ENCODE measurements at regions not wholly inside any gene's neighbourhood (a gene's known extent, or its start where the extent isn't known, plus 50 kb on each side); places are given as distances from the start of the nearest gene placed in this dataset.
A peak's percentile ranks its signal among the peaks of the same experiment; 100 is the strongest.

- POLR2A ChIA-PET, result no interaction called here
- intact Hi-C loops (cut with micrococcal nuclease), result no loop called here
- peaks cover 13% of the 10 kb centered on the region for H3K4me1 Mint-ChIP-seq (ENCODE audit: low read depth)
- CTCF ChIA-PET, result no interaction called here
- TF ChIP-seq CTCF (IDR thresholded peaks at IDR 0.05), result no peak
- ATAC-seq (no peak), DNase-seq (no peak)
- no peak overlapping the region for H3K4me3 Mint-ChIP-seq
- no peak overlapping the region for H3K27ac Mint-ChIP-seq
- no peaks in the 10 kb centered on the region for H3K36me3 Mint-ChIP-seq (ENCODE audit: low read depth)
- no peaks in the 10 kb centered on the region for H3K27me3 Mint-ChIP-seq
- H3K9me3 Mint-ChIP-seq, result no peaks in the 10 kb centered on the region
Observed at GRCh38 chr12:24714237-24714636, 234.7 kb downstream of the BCAT1 start.

- CTCF ChIA-PET, result interaction anchor here (0.8 to 1.9 kb wide), 3 partner anchors 13 to 81 kb away, joined by 3 to 4 read pairs (median 4); no protein-coding TSS in a partner anchor
- H3K27ac Mint-ChIP-seq, result no peak overlapping the region
Observed at GRCh38 chr12:24711056-24712008, 237.6 kb downstream of the BCAT1 start.

GRCh38 chr12:24709216-24709615 is 239.7 kb downstream of the BCAT1 start:
- no peak overlapping the region for H3K27ac Mint-ChIP-seq
- H3K9me3 Mint-ChIP-seq, result no peaks in the 10 kb centered on the region

More at GRCh38 chr12:24711056-24712008, 237.6 kb downstream of the BCAT1 start:
- DNase-seq (no peak), ATAC-seq (no peak)
- Mint-ChIP-seq H3K9me3 (no peaks in the 10 kb centered on the region), H3K4me3 (no peak overlapping the region), H3K4me1 (ENCODE audit: low read depth) (no peaks in the 10 kb centered on the region), H3K27me3 (no peaks in the 10 kb centered on the region), H3K36me3 (ENCODE audit: low read depth) (no peaks in the 10 kb centered on the region)
- no peak for TF ChIP-seq CTCF (IDR thresholded peaks at IDR 0.05)
- intact Hi-C loops (cut with micrococcal nuclease), result no loop called here
- POLR2A ChIA-PET, result interaction anchor here (0.6 kb wide), 1 partner anchor 53 kb away, joined by 3 read pairs; no protein-coding TSS in a partner anchor

GRCh38 chr12:24708718-24709117 is 240.2 kb downstream of the BCAT1 start:
- no peak overlapping the region for H3K27ac Mint-ChIP-seq
- peaks cover 8% of the 10 kb centered on the region for H3K4me1 Mint-ChIP-seq (ENCODE audit: low read depth)
- intact Hi-C loops (cut with micrococcal nuclease), result no loop called here
- H3K9me3 Mint-ChIP-seq, result no peaks in the 10 kb centered on the region
- no peak overlapping the region for H3K4me3 Mint-ChIP-seq
- ChIA-PET POLR2A (interaction anchor here (0.8 kb wide), 1 partner anchor 13 kb away, joined by 3 read pairs; no protein-coding TSS in a partner anchor), CTCF (no interaction called here)
- no peak for DNase-seq
- H3K36me3 Mint-ChIP-seq (ENCODE audit: low read depth), result no peaks in the 10 kb centered on the region
- ATAC-seq, result no peak
- TF ChIP-seq CTCF (IDR thresholded peaks at IDR 0.05), result no peak
- no peaks in the 10 kb centered on the region for H3K27me3 Mint-ChIP-seq

More at GRCh38 chr12:24709216-24709615, 239.7 kb downstream of the BCAT1 start:
- peaks cover 8% of the 10 kb centered on the region for H3K4me1 Mint-ChIP-seq (ENCODE audit: low read depth)
- POLR2A ChIA-PET, result no interaction called here
- DNase-seq, result no peak
- CTCF ChIA-PET, result no interaction called here
- ATAC-seq, result peak; percentile 60
- no peaks in the 10 kb centered on the region for H3K36me3 Mint-ChIP-seq (ENCODE audit: low read depth)
- no peak overlapping the region for H3K4me3 Mint-ChIP-seq
- intact Hi-C loops (cut with micrococcal nuclease), result no loop called here
- no peaks in the 10 kb centered on the region for H3K27me3 Mint-ChIP-seq
- no peak for TF ChIP-seq CTCF (IDR thresholded peaks at IDR 0.05)

- no peak overlapping the region for H3K27ac Mint-ChIP-seq
- H3K36me3 Mint-ChIP-seq (ENCODE audit: low read depth), result no peaks in the 10 kb centered on the region
- CTCF ChIA-PET, result no interaction called here
- peaks cover 8% of the 10 kb centered on the region for H3K4me1 Mint-ChIP-seq (ENCODE audit: low read depth)
- no peaks in the 10 kb centered on the region for H3K9me3 Mint-ChIP-seq
- ATAC-seq (peak; percentile 20), DNase-seq (no peak)
- no peaks in the 10 kb centered on the region for H3K27me3 Mint-ChIP-seq
- intact Hi-C loops (cut with micrococcal nuclease), result no loop called here
- no peak for TF ChIP-seq CTCF (IDR thresholded peaks at IDR 0.05)
- H3K4me3 Mint-ChIP-seq, result no peak overlapping the region
- POLR2A ChIA-PET, result interaction anchor here (0.8 kb wide), 1 partner anchor 12 kb away, joined by 3 read pairs; no protein-coding TSS in a partner anchor
Observed at GRCh38 chr12:24708043-24708442, 240.9 kb downstream of the BCAT1 start.
